GM21786 (cell line): ENCODE measurements at regions not wholly inside any gene's neighbourhood (a gene's known extent, or its start where the extent isn't known, plus 50 kb on each side); places are given as distances from the start of the nearest gene placed in this dataset.
"Not testable (repeated sequence)": the region's sequence is repeated elsewhere in the genome, so short reads cannot be mapped to it uniquely, and the experiment has no call there.

ENCODE experiments used
- ATAC-seq: cut with Tn5 transposase; IDR thresholded peaks from one replicate; pipeline ENCODE4 v1.9.1; 2021; ENCODE audit not compliant: unreplicated experiment

GRCh38 chr2:48043131-48043700 lies 136.9 kb upstream of the FBXO11 start:
- ATAC-seq = no peak

GRCh38 chr2:48043746-48044145 lies 137.4 kb upstream of the FBXO11 start:
- no peak for ATAC-seq

- ATAC-seq = no peak
Observed at GRCh38 chr2:48045613-48046012, 139.3 kb upstream of the FBXO11 start.

- ATAC-seq = no peak
Observed at GRCh38 chr2:48048476-48049171, 142.3 kb upstream of the FBXO11 start.

GRCh38 chr2:48049371-48049770 lies 143.1 kb upstream of the FBXO11 start:
- ATAC-seq = no peak

- no peak for ATAC-seq
Observed at GRCh38 chr2:48050711-48051110, 144.4 kb upstream of the FBXO11 start.

GRCh38 chr2:48059975-48060374 lies 153.7 kb upstream of the FBXO11 start:
- no peak for ATAC-seq

- not testable (repeated sequence) for ATAC-seq
Observed at GRCh38 chr2:48061656-48062055, 155.4 kb upstream of the FBXO11 start.

GRCh38 chr2:48065096-48065495 lies 158.8 kb upstream of the FBXO11 start:
- ATAC-seq = no peak

GRCh38 chr2:48066000-48066399 lies 159.7 kb upstream of the FBXO11 start:
- ATAC-seq = no peak

- no peak for ATAC-seq
Observed at GRCh38 chr2:48069769-48070168, 163.5 kb upstream of the FBXO11 start.

GRCh38 chr2:48070415-48070814 lies 164.1 kb upstream of the FBXO11 start:
- no peak for ATAC-seq

GRCh38 chr2:48072583-48072982 lies 166.3 kb upstream of the FBXO11 start:
- ATAC-seq = no peak

GRCh38 chr2:48075631-48076030 lies 169.3 kb upstream of the FBXO11 start:
- ATAC-seq = no peak

- no peak for ATAC-seq
Observed at GRCh38 chr2:48080534-48081316, 174.4 kb upstream of the FBXO11 start.

- ATAC-seq = no peak
Observed at GRCh38 chr2:48081317-48081628, 175.0 kb upstream of the FBXO11 start.

- no peak for ATAC-seq
Observed at GRCh38 chr2:48085888-48086287, 179.6 kb upstream of the FBXO11 start.

- ATAC-seq = no peak
Observed at GRCh38 chr2:48088994-48089393, 182.7 kb upstream of the FBXO11 start.

- no peak for ATAC-seq
Observed at GRCh38 chr2:48089644-48090043, 183.3 kb upstream of the FBXO11 start.

GRCh38 chr2:48092846-48093803 lies 186.8 kb upstream of the FBXO11 start:
- no peak for ATAC-seq

GRCh38 chr2:48096765-48097164 lies 190.5 kb upstream of the FBXO11 start:
- not testable (repeated sequence) for ATAC-seq
